B cell (primary cell): ENCODE measurements at regions not wholly inside any gene's neighbourhood (a gene's known extent, or its start where the extent isn't known, plus 50 kb on each side); places are given as distances from the start of the nearest gene placed in this dataset.

Source experiments
- ATAC-seq: fragments of 200-7000 bp; cut with Tn5 transposase; one replicate; pipeline ENCODE4 v1.10.0; 2021; ENCODE audit warnings: low read depth, mild to moderate bottlenecking, moderate number of reproducible peaks, moderate library complexity
- CTCF ChIA-PET: fragments of 350-600 bp; sonication (Branson Sonifier 250); formaldehyde crosslinking; loops from one replicate; lab custom pipeline; 2021; ENCODE audit warnings: antibody characterized with exemption, inconsistent platforms; lab: Charles Lee
- POLR2A ChIA-PET: fragments of 350-600 bp; sonication (Branson Sonifier 250); formaldehyde crosslinking; loops from one replicate; lab custom pipeline; 2021; ENCODE audit warnings: antibody characterized with exemption; lab: Charles Lee
- DNase-seq: peaks from one replicate; pipeline ENCODE4 v3.0.0; 2013
- H2AFZ ChIP-seq: 2 replicates; pipeline ENCODE4 v1.6.1; 2012; ENCODE audit warnings: mild to moderate bottlenecking, low read depth, low read length; ENCODE audit not compliant: insufficient read depth, poor library complexity, severe bottlenecking
- H3K27ac ChIP-seq, 2 donors: 1 replicate in 1 of 2; 2 replicates in 1 of 2; pipeline ENCODE4 v1.5.1; 2012 to 2013; ENCODE audit warnings: low read length in 2 of 2, mild to moderate bottlenecking in 2 of 2, moderate library complexity in 1 of 2
- H3K27me3 ChIP-seq, 4 experiments: fragments of 200-600 bp in 1 of 4; sonication (generic) in 1 of 4; replicated peaks in 1 of 4; 1 replicate in 2 of 4; 2 replicates in 2 of 4; pipeline versions ENCODE4 v1.6.1 to v1.7.0; 2013 to 2016; ENCODE audit warnings: low read length in 3 of 4, mild to moderate bottlenecking in 2 of 4, mixed read lengths in 1 of 4, moderate library complexity in 1 of 4; ENCODE audit not compliant: insufficient read depth in 4 of 4, control insufficient read depth in 3 of 4; ENCODE audit errors: control extremely low read depth in 1 of 4
- H3K36me3 ChIP-seq, 2 experiments: replicated peaks in 1 of 2; 1 replicate in 1 of 2; 2 replicates in 1 of 2; pipeline versions ENCODE4 v1.6.1 to v1.7.1; 2013; ENCODE audit warnings: low read length in 1 of 2; ENCODE audit not compliant: insufficient read depth in 2 of 2, control insufficient read depth in 1 of 2; ENCODE audit errors: control extremely low read depth in 1 of 2, extremely low read depth in 1 of 2
- H3K4me1 ChIP-seq, 2 donors: fragments of 200-600 bp in 1 of 2; sonication (generic) in 1 of 2; 1 replicate in 1 of 2; 2 replicates in 1 of 2; pipeline versions ENCODE4 v1.5.1 to v1.6.1; 2013 to 2017; ENCODE audit warnings: low read length in 2 of 2; ENCODE audit not compliant: control insufficient read depth in 2 of 2, insufficient read depth in 2 of 2
- H3K4me2 ChIP-seq: replicated peaks from 2 replicates; pipeline ENCODE3; 2012; ENCODE audit warnings: mild to moderate bottlenecking, low read depth, low read length; ENCODE audit not compliant: poor library complexity, severe bottlenecking
- H3K4me3 ChIP-seq, 5 experiments: fragments of 200-600 bp in 1 of 5; sonication (generic) in 1 of 5; 1 replicate in 3 of 5; 2 replicates in 2 of 5; pipeline versions ENCODE4 v1.5.1 to v1.7.0; 2011 to 2016; ENCODE audit warnings: low read length in 4 of 5, mild to moderate bottlenecking in 4 of 5, low read depth in 2 of 5, control low read depth in 1 of 5, moderate library complexity in 1 of 5; ENCODE audit not compliant: insufficient read depth in 1 of 5; ENCODE audit errors: control extremely low read depth in 1 of 5, extremely low read depth in 1 of 5
- H3K79me2 ChIP-seq: fragments of 200-600 bp; sonication (generic); one replicate; pipeline ENCODE4 v1.6.0; 2016; ENCODE audit warnings: low read length; ENCODE audit not compliant: control insufficient read depth, insufficient read depth
- H3K9ac ChIP-seq: fragments of 200-600 bp; sonication (generic); 2 replicates; pipeline ENCODE4 v1.6.1; 2017; ENCODE audit warnings: mild to moderate bottlenecking, low read length, moderate library complexity
- H3K9me3 ChIP-seq, 3 donors: one replicate each; pipeline versions ENCODE4 v1.6.1 to v1.7.1; 2013; ENCODE audit warnings: low read length in 2 of 3; ENCODE audit not compliant: control insufficient read depth in 2 of 3, insufficient read depth in 1 of 3; ENCODE audit errors: control extremely low read depth in 1 of 3
- H4K20me1 ChIP-seq: 2 replicates; pipeline ENCODE4 v1.6.0; 2012; ENCODE audit warnings: mild to moderate bottlenecking, low read length; ENCODE audit not compliant: insufficient read depth, control insufficient read depth, poor library complexity, severe bottlenecking
- H3K27ac Mint-ChIP-seq: one replicate; pipeline ENCODE4 v1.8.0; 2021; ENCODE audit warnings: mixed read lengths
- H3K27me3 Mint-ChIP-seq: one replicate; pipeline ENCODE4 v1.8.0; 2021; ENCODE audit warnings: mixed read lengths
- H3K4me1 Mint-ChIP-seq: one replicate; pipeline ENCODE4 v1.8.0; 2021; ENCODE audit warnings: mixed read lengths
- H3K4me3 Mint-ChIP-seq: one replicate; pipeline ENCODE4 v1.8.0; 2021; ENCODE audit warnings: mixed read lengths
- H3K9me3 Mint-ChIP-seq: one replicate; pipeline ENCODE4 v1.8.0; 2022; ENCODE audit warnings: mixed read lengths; ENCODE audit not compliant: insufficient read depth
- CTCF ChIP-seq: fragments of 200-600 bp; IDR thresholded peaks from one replicate; pipeline ENCODE4 v1.8.0; 2022; ENCODE audit warnings: antibody characterized with exemption, mild to moderate bottlenecking
- EZH2 ChIP-seq: IDR thresholded peaks from 2 replicates; pipeline ENCODE4 v1.6.1; 2012; ENCODE audit warnings: borderline replicate concordance, low read depth, mild to moderate bottlenecking, moderate library complexity, low read length; ENCODE audit not compliant: insufficient read depth, poor library complexity, severe bottlenecking
- WGBS: methylation state at CpG from one replicate; pipeline ENCODE4 v1.1.5; 2013; ENCODE audit warnings: missing lambda C conversion rate; ENCODE audit not compliant: insufficient coverage; 5-methylcytosine and 5-hydroxymethylcytosine counted together
- intact Hi-C: fragments of 100-400 bp; cut with micrococcal nuclease; formaldehyde crosslinking; loops from one replicate; pipeline ENCODE4 v1.10.0; 2022

DNA sequence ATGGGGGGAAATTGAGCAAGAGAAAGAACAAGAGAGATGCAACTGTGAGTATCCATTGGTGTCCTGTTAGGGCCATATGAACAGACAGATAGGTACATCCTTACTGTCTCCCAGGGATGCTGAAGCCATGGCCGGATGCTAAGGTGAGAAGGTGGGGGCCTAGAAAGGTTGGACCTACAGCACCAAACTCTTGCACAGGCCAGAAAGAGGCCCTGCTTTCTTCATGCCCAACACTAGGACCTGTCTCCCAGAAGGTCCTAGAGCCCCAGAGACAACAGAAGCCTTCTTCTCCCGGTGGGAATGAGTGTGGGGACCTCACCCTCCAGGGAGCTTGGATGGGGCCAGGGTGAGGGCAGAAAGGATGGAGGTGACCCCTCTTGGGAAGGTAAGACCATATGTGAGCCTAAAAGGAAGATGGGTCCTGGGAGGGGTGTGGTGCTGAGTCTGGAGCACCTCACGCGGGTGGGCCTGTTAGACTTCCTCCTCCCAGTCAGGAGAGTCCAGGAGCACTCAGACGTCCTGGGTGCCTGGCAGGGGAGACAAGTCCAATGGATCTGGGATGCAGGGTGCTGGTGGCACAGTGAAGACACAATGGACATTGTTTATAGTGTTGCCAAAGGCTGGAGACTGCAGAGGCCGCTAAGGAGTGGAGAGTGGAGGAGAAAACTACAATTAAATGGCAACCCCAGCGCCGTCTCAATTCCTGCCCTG, 265.3 kb downstream of the CYP26B1 start:
- POLR2A ChIA-PET: no interaction called here
- H3K9me3 Mint-ChIP-seq: no peaks in the 10 kb centered on the region
- no peak overlapping the region for H3K27ac Mint-ChIP-seq
- no peaks in the 10 kb centered on the region for H3K4me1 Mint-ChIP-seq
- H3K9ac ChIP-seq: no peak overlapping the region
- no peaks in the 10 kb centered on the region for H3K79me2 ChIP-seq
- TF ChIP-seq CTCF (no peak), EZH2 (no peak)
- no peak overlapping the region for H3K4me2 ChIP-seq
- H3K4me3 Mint-ChIP-seq: no peak overlapping the region
- no peaks in the 10 kb centered on the region for H3K36me3 ChIP-seq
- no peaks in the 10 kb centered on the region for H3K27me3 Mint-ChIP-seq
- DNase-seq: no peak
- no peaks in the 10 kb centered on the region for H4K20me1 ChIP-seq
- H3K9me3 ChIP-seq: peaks cover 0 to 11% (median 0%) of the 10 kb centered on the region in 3 donors
- no peak overlapping the region for H3K27ac ChIP-seq
- intact Hi-C loops: no loop called here
- H3K27me3 ChIP-seq: peaks cover 0 to 2% (median under 1%) of the 10 kb centered on the region in 4 experiments
- CTCF ChIA-PET: no interaction called here
- 80% methylated on average over 7 of the region's 8 CpGs for WGBS
- H2AFZ ChIP-seq: no peak overlapping the region
- ATAC-seq: no peak
- H3K4me1 ChIP-seq: no peaks in the 10 kb centered on the region
- H3K4me3 ChIP-seq: no peak overlapping the region

- no peaks in the 10 kb centered on the region for H3K4me1 ChIP-seq
- H3K9ac ChIP-seq: no peak overlapping the region
- H3K4me2 ChIP-seq: no peak overlapping the region
- 87% methylated on average over 2 of the region's 4 CpGs for WGBS
- H3K27me3 Mint-ChIP-seq: no peaks in the 10 kb centered on the region
- H3K36me3 ChIP-seq: no peaks in the 10 kb centered on the region
- H3K27ac Mint-ChIP-seq: no peak overlapping the region
- TF ChIP-seq CTCF: no peak
- TF ChIP-seq EZH2: no peak
- no peaks in the 10 kb centered on the region for H4K20me1 ChIP-seq
- intact Hi-C loops: no loop called here
- no peaks in the 10 kb centered on the region for H3K4me1 Mint-ChIP-seq
- H2AFZ ChIP-seq: no peak overlapping the region
- H3K9me3 ChIP-seq: peaks cover 0 to 11% (median 0%) of the 10 kb centered on the region in 3 donors
- ChIA-PET CTCF (no interaction called here), POLR2A (no interaction called here)
- no peak overlapping the region for H3K4me3 ChIP-seq
- H3K27ac ChIP-seq: no peak overlapping the region
- H3K27me3 ChIP-seq: peaks cover 0 to 2% (median under 1%) of the 10 kb centered on the region in 4 experiments
- no peaks in the 10 kb centered on the region for H3K9me3 Mint-ChIP-seq
- no peak for DNase-seq
- no peaks in the 10 kb centered on the region for H3K79me2 ChIP-seq
- no peak for ATAC-seq
- no peak overlapping the region for H3K4me3 Mint-ChIP-seq
These were observed 266.6 kb downstream of the CYP26B1 start for GRCh38 chr2:71880846-71881610.
